Smooth muscle cell (in vitro differentiated cells): ENCODE measurements at regions not wholly inside any gene's neighbourhood (a gene's known extent, or its start where the extent isn't known, plus 50 kb on each side); places are given as distances from the start of the nearest gene placed in this dataset.

Experiments used
- DNase-seq: peaks from one replicate; lab custom pipeline; 2025; ENCODE audit not compliant: unreplicated experiment; lab: John Stamatoyannopoulos, UW
- H2AFZ ChIP-seq: fragments of 200-600 bp; sonication (generic); 2 replicates; pipeline ENCODE4 v1.6.0; 2016; ENCODE audit warnings: antibody characterized with exemption, low read depth, mild to moderate bottlenecking
- H3F3A ChIP-seq: fragments of 200-600 bp; sonication (generic); 2 replicates; pipeline ENCODE4 v1.6.0; 2017; ENCODE audit warnings: antibody characterized with exemption, low read depth
- H3K27ac ChIP-seq: fragments of 200-600 bp; sonication (generic); 2 replicates; pipeline ENCODE4 v1.5.1; 2016; ENCODE audit warnings: low read depth, mild to moderate bottlenecking
- H3K27me3 ChIP-seq: fragments of 200-600 bp; sonication (generic); 2 replicates; pipeline ENCODE4 v1.6.1; 2016; ENCODE audit warnings: low read depth, mild to moderate bottlenecking
- H3K36me3 ChIP-seq: fragments of 200-600 bp; sonication (generic); 2 replicates; pipeline ENCODE4 v1.5.1; 2016; ENCODE audit warnings: low read depth
- H3K4me1 ChIP-seq: fragments of 200-600 bp; sonication (generic); 2 replicates; pipeline ENCODE4 v1.5.1; 2016; ENCODE audit warnings: low read depth
- H3K4me2 ChIP-seq: fragments of 200-600 bp; sonication (generic); 2 replicates; pipeline ENCODE4 v1.6.0; 2016; ENCODE audit warnings: mild to moderate bottlenecking
- H3K4me3 ChIP-seq: fragments of 200-600 bp; sonication (generic); 2 replicates; pipeline ENCODE4 v1.5.1; 2016; ENCODE audit warnings: mild to moderate bottlenecking
- H3K79me2 ChIP-seq: fragments of 200-600 bp; sonication (generic); 2 replicates; pipeline ENCODE4 v1.6.0; 2016; ENCODE audit warnings: low read depth, mild to moderate bottlenecking
- H3K9ac ChIP-seq: fragments of 200-600 bp; sonication (generic); 2 replicates; pipeline ENCODE4 v1.6.0; 2016; ENCODE audit warnings: low read depth
- H3K9me3 ChIP-seq: fragments of 200-600 bp; sonication (generic); replicated peaks from 2 replicates; pipeline ENCODE4 v1.5.1; 2016; ENCODE audit warnings: low read depth
- H4K20me1 ChIP-seq: fragments of 200-600 bp; sonication (generic); 2 replicates; pipeline ENCODE4 v1.6.0; 2016; ENCODE audit warnings: low read depth
- CTCF ChIP-seq: fragments of 200-600 bp; sonication (generic); IDR thresholded peaks from 2 replicates; pipeline ENCODE4 v1.5.1; 2017; ENCODE audit warnings: borderline replicate concordance, mild to moderate bottlenecking, antibody characterized with exemption; ENCODE audit not compliant: insufficient read depth, poor library complexity, severe bottlenecking
- WGBS: methylation state at CpG from one replicate; pipeline ENCODE4 v1.1.7; 2016; ENCODE audit warnings: low lambda C conversion rate; 5-methylcytosine and 5-hydroxymethylcytosine counted together

- Histone ChIP-seq H3K4me1 (peaks cover 14% of the 10 kb centered on the region), H4K20me1 (no peaks in the 10 kb centered on the region), H3F3A (no peaks in the 10 kb centered on the region), H3K4me3 (no peak overlapping the region), H3K4me2 (no peak overlapping the region), H3K79me2 (no peaks in the 10 kb centered on the region), H3K27ac (no peak overlapping the region), H3K9me3 (no peaks in the 10 kb centered on the region), H3K36me3 (no peaks in the 10 kb centered on the region), H3K9ac (no peak overlapping the region), H2AFZ (no peak overlapping the region), H3K27me3 (no peaks in the 10 kb centered on the region)
- no peak for TF ChIP-seq CTCF
- DNase-seq, result no peak
- 85% methylated on average over 5 of the region's 5 CpGs for WGBS
These were observed 985.2 kb upstream of the B3GALT2 start for GRCh38 chr1:194171596-194171995.

- Histone ChIP-seq H3K9ac (no peak overlapping the region), H2AFZ (no peak overlapping the region), H3K9me3 (no peaks in the 10 kb centered on the region), H3K36me3 (no peaks in the 10 kb centered on the region), H3K4me2 (no peak overlapping the region), H3K79me2 (no peaks in the 10 kb centered on the region), H3K4me3 (no peak overlapping the region), H3K4me1 (no peaks in the 10 kb centered on the region), H3K27me3 (no peaks in the 10 kb centered on the region), H4K20me1 (no peaks in the 10 kb centered on the region), H3K27ac (no peak overlapping the region), H3F3A (no peaks in the 10 kb centered on the region)
- WGBS, result 72% methylated on average over 4 of the region's 4 CpGs
- TF ChIP-seq CTCF, result no peak
- DNase-seq, result no peak
These were observed 981.7 kb upstream of the B3GALT2 start for GRCh38 chr1:194167956-194168640.

- no peaks in the 10 kb centered on the region for H3K36me3 ChIP-seq
- H4K20me1 ChIP-seq, result no peaks in the 10 kb centered on the region
- H3F3A ChIP-seq, result no peaks in the 10 kb centered on the region
- no peaks in the 10 kb centered on the region for H3K27me3 ChIP-seq
- no peaks in the 10 kb centered on the region for H3K9me3 ChIP-seq
- no peaks in the 10 kb centered on the region for H3K4me1 ChIP-seq
- no peak for DNase-seq
- no peaks in the 10 kb centered on the region for H3K79me2 ChIP-seq
- H2AFZ ChIP-seq, result no peak overlapping the region
- 88% methylated on average over 1 of the region's 1 CpG for WGBS
- H3K4me3 ChIP-seq, result no peak overlapping the region
- no peak for TF ChIP-seq CTCF
- no peak overlapping the region for H3K27ac ChIP-seq
- H3K4me2 ChIP-seq, result no peak overlapping the region
- H3K9ac ChIP-seq, result no peak overlapping the region
These were observed 978.3 kb upstream of the B3GALT2 start for GRCh38 chr1:194164755-194165154.

GRCh38 chr1:194161591-194161990 lies 975.2 kb upstream of the B3GALT2 start:
- 65% methylated on average over 1 of the region's 1 CpG for WGBS
- no peaks in the 10 kb centered on the region for H4K20me1 ChIP-seq

More at GRCh38 chr1:194161591-194161990, 975.2 kb upstream of the B3GALT2 start:
- Histone ChIP-seq H2AFZ (no peak overlapping the region), H3F3A (no peaks in the 10 kb centered on the region), H3K9ac (no peak overlapping the region), H3K27me3 (no peaks in the 10 kb centered on the region), H3K27ac (no peak overlapping the region), H3K9me3 (no peaks in the 10 kb centered on the region), H3K4me1 (no peaks in the 10 kb centered on the region), H3K36me3 (no peaks in the 10 kb centered on the region), H3K79me2 (no peaks in the 10 kb centered on the region), H3K4me3 (no peak overlapping the region), H3K4me2 (no peak overlapping the region)
- no peak for TF ChIP-seq CTCF
- DNase-seq, result no peak
